ENCODE measurements at regions not wholly inside any gene's neighbourhood (a gene's known extent, or its start where the extent isn't known, plus 50 kb on each side); places are given as distances from the start of the nearest gene placed in this dataset.

DNA sequence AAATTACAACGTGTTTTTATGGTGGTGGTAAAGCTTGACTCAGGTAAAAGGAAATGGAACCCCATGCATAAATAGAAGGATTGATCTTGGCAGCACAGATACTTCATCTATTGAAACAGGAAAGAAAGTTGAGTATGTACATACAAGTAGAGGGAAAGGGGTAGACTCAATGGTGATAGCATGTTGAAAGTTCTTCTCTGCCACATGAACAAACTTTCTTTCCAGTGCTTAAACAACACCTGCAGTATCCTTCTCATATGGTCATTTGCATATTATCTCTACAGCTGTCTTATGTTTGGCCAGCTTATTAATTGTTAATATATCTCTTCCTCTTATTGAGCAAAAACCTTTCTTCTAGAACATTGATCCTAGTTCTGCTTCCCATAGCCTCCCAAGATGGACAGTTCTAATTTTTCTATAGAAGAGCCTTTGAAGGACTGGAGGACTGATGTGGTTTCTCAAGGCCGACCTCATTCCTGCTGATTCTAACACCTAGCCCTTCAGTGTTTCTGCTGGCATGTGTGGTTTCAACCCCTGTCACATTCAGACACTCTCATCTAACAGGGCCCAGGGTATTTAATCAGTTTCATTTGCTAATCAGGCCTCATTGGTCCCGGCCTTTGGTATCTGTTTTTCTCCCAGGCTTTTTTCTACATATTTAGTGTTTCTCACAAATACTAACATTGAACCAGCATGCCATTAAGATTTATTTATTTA lies 108.1 kb upstream of the SPRY1 start:
- DNase-seq = no peak

DNA sequence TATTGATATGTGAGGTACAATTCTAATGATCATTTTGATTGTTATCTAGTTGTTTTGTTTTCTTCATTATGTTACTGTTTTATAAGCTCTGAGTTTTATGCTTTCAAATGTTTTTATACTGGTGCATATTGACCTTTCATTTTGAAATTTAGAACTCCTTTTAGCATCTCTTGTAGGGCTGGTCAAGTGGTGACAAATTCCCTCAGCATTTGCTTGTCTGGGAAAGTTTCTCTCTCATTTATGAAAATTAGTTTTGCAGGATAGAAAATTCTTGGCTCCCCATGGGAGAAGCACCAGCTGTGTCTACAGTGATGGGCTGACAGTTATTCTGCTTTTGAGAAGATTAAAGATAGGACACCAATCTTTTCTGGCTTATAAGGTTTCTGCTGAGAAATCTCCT lies 105.3 kb upstream of the SPRY1 start:
- no peak for DNase-seq

DNA sequence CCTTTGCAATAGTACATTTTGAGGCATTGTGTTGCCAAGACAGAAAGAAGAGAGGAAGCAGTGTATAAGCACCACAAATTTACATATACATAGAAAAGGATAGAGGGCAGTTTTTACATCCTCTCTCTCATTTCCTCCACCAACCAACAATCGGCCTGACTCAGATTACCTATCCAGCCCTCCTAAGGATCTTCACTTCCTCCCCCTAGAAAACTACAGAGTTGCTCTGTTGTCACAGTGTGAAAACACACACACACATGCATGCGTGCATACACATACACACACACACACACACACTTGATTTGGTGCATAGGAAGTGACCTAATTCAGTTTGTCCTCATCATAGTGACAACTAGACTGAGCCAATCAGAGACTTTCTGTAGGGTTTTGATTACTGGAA lies 98.8 kb upstream of the SPRY1 start:
- no peak for DNase-seq

DNA sequence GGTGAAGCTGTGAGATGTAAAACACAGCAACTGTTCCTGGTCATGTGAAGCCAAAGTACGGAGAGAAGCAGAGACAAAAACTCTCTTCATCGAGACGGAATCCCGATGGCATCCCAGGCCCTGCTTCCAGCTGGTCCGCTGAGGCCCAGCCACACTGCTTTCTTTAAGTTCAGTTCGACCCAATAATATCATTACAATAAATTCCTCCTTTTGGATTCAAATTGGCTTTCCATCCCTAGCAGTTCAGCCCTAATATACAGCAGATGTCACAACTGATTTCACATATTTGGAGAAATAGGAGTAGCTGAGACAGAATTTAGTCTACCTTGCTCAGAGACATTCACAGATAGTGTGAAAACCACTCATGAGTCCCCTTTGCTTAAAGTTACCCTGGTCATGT lies 98.3 kb upstream of the SPRY1 start:
- DNase-seq = no peak

DNA sequence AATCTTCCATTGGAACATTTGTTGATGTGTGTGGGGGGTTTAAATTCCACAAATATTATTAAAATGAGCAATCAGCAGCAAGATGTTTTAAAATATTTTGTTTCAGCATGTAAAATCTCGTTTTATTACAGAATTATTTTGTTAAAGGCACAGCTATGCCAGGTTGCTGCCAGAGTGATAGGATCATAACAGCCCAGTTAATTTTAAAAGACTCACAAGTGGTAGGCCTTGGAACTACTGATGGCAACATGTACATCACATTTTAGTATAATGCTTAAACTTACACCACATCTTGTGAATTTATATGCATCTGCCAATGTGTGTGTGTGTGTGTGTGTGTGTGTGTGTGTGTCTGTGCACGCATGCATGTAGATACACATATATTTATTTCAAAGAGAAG lies 97.8 kb upstream of the SPRY1 start:
- no peak for DNase-seq

DNA sequence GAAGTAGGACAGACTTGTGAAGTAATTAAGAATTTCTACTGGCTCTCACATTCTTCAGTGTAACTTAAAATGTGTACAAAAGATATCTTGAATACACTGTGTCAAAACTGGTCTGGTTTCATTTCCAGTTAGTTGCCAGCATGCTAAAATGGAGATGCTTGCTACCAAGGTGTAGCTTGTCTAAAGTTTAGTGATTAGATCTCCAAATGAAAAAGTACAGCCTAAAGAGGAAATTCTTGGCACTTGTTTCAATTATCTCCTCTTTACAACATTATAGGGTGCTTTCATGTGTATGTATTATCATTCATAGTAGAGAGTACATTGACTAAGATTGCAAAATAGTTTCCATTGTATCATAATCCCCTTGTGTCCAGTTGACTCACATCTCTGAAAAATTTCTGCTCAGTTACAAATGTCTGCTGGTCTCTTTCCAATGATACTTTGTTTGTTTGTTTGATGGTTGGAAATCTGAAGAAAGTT lies 97.3 kb upstream of the SPRY1 start:
- DNase-seq = no peak

DNA sequence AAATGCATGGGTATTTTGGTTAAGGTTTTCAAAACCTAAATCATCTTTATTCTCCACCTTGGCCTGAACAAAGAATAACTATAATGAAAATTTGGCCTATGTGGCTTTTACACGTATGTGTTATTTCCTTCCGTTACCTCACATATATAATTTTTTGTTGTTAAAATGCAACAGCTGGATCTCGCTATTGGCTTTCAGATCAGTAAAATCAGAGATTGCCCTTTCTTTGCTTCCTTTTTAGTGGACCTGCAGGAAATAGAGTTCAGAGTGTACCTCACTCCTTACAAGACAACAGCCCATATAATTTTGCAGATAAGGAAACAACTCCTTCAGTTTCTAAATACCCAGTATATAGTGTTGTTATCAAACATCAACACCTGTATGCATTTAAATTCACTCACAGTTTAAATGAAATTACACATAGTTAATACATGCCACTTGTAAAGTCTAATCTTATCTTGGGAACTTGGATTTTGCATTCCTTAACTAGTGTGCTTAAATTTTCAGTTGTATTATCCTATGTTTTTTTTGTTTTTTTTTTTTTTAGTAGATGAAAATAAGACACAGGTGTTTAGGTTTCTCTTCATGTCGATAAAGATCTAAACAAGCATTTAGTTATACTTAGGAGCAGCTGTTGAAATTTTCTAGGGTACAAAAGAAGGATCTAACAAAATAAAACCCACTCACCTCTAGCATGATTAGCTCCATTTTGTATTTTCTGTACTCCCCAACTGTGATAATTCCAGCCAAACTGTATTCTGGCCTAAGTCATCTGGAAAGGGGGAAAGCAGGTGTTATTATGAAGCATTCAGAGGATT lies 96.2 kb upstream of the SPRY1 start:
- no peak for DNase-seq

DNA sequence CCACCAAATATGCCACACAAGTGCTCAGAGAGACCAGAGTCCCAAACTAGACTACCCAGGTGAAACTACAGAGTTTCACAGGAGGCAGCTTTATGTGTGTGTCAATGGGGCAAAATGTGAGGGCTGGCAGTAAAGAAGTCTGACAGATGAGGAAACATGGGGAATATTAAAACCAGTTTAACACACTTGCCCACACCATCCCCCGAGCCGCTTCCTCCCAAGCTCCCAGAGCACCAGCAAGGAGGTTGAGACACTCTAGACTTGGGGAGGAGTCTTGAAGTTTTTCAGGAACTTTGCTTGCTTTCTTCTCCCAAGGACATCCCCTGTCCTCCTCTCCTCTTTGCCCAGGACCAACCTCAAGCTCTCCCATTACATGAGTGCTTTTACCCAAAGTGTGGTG lies 94.7 kb upstream of the SPRY1 start:
- DNase-seq = no peak

DNA sequence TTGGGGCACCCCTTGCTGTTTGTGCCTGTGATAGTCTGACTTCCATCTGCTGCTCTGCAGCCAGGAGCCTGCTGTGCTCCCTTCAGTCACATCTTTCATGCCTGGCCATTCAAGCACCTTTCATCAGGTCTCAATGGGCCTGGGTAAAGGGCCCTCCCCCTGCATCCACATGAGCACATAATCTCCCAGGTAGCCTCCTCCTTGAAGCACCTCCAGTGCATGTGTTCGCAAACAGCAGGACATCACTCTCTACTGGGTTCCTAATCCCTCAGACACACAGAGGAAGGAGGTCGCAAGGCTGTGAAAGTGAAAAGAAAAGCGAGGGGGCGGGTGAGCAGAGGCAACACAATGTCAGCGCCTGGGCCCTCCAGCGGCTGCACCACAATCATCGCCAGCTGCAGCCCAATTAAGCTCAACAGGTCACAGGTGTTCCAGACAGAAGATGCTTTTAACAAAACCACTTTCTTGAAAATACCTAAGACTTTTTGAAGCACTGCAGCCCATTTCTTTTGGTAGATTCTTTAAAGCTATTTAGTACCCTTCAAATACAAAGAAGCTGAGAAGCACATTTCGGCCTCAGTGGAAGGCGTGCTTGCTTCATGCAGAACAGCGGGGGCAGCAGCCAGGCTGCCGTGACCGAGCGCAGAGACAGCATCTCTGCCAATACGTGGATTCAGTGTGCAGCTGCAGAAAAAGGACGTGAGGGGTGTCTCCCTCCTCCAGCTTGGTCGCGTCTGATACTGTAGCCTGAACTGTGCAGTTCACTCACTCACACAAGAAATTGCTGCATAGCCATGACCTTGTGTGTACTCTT lies 92.2 kb upstream of the SPRY1 start:
- no peak for DNase-seq

DNA sequence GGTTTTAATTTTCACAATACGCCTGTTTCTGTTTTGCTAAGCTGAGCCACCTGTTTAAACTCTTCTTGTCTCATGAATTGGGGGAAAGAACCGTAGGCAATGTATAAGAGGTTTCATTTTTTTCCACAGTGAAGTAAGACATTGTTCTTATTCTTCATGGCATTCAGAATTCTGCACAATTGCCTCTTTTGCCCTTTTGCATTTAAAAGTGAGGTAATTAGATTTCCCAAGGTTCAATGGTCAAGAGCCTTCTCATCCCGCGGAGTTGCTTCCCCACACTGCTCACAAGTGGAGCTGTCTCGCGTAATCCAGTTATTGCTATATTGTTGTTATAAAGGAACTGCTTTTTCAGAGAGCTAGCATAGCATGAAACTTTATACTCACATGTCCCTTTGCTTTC lies 90.9 kb upstream of the SPRY1 start:
- no peak for DNase-seq

DNA sequence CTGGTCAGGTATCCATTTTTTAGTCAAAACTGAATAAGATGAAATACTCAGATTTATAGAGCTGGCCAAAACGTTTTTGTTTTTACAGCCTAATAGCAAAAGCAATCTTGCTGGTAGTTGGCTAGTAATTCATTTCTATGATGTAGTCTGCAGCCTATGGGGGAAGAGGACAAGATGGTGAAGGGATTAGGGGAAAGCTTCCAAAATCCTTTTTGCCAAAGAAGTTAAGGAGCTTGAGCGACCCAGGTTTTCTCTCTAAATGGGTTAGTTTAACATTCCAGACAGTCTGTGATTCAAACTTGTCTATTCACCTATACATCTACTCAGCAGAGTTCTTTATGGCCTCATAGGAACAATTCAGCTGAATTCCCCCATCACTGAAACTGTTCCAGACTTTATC lies 89.8 kb upstream of the SPRY1 start:
- no peak for DNase-seq

DNA sequence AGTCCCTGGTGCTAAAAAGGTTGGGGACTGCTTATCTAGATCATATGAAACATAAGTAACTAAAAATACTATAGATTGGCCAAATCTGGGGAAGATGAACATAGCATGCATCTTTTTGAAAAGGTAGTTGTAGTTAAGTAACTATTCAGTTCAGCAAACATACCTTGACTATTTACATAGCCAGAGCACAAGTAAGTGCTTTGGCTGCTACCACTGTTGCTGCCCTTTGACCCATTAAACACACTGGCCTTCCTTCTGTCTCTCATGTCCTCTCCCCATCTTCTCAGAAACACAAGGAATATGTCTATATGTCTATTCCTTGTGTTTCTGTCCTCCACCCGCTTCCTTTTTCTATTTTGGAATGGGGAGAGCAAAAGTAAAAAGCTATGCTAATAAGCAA lies 87.9 kb upstream of the SPRY1 start:
- DNase-seq = no peak

DNA sequence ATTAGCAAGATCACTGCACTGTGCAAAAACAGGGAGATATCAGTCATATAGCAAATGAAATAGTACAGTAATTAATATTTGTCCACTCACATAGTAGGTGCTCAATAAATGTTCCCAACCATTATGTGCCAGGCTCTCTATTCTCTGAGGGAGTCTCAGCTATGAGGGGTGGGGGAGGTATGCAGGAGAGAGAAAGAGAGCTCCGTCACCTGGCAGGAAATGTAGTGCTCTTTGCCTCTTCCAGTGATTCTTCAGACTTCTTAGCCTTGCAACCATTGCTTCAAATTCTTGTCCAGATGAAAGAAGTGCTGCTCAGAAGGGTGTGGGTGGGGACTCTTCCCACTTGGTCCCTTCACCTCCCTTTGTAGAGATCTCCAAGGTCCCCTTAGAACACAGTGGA lies 84.5 kb upstream of the SPRY1 start:
- DNase-seq = no peak

DNA sequence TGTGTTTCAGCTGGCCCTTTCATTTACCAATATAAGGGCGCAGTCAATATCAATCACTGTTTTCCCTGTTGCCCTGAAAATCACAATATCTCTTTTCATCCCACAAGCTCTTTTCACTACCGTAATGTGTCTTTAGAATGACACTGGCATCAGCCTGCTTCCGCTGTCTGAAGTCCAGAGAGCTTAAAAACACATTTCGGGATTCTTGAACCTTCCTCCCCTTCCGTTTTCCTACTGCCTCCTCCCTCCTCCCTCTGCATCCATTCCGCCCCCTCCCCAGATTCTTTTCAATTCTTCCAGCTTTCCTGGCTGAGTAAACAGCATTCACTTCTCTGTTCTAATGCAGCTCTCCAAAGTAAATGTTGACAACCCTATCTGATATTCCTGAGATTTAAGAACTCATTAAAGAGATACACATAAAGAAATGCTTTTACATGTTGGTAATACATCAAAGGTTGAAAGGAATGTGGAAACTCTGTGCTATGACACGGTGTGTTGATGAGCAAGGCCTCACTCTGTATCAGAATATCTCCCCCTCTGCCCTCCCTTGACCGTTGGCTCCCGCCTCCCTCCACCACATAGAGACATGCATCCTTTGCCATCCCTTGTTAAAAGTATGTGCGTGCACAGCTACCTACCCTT lies 83.5 kb upstream of the SPRY1 start:
- DNase-seq = no peak

DNA sequence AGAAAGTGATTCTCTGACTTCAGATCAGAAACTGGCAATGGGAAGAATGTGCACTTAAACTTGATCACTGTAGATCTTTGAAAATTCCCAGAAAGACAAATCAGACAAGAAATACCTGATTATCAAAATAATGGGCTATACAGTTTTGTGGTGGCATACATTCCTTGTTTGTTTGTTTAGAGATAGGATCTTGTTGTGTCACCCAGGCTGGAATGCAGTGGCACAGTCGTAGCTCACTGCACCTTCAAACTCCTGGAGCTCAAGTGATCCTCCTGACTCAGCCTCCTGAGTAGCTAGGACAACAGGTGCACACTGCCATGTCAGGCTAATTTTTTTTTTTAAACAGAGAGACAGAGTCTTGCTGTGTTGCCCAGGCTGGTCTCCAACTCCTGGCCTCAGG lies 81.0 kb upstream of the SPRY1 start:
- DNase-seq = no peak

DNA sequence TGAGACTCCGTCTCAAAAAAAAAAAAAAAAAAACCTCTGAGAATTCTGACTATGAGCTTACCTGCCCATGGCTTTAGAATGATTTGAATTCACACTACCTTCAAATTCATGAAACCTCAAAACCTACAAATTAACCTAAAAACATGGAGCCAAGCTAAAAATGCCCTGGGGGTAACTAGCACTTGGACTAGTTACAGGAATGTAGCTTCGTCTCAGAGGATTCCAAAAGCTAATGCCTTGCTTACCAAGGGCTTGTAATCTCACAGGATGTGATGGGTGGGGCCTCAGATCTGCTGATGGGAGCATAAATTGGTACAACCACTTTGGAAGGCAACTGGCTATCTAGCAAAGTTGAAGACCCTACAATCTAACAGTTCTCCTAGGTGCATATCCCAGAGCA lies 79.4 kb upstream of the SPRY1 start:
- no peak for DNase-seq

DNA sequence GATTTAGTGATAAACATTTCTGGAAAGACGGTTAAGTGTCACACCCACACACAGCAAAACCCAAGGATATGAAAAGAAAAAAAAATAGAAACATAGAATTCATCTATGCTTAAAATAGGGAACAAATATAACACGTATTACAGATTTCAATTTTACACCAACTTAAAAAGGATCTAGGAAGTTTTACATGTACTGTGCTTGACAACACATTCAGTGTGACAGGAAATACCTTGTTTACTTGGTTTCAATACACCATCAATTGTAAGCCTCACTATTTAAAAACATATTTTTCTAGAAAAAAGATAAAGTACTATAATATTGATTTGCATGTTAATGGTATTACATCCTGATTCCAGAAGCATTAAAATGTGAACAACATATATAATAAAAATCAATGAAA lies 77.0 kb upstream of the SPRY1 start:
- no peak for DNase-seq

DNA sequence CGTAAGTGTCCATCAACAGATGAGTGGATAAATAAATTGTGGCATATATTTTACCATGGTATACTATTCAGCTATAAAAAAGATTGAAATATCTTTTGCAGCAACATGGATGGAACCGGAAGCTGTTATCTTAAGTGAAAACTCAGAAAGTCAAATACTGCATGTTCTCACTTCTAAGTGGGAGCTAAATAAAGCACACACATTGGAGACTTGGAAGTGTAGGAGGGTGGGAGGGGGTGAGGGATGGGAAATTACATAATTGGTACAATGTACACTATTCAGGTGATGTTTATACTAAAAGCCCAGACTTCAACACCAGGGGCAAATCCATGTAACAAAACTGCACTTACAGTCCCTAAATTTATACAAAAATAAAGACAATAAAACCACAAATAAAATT lies 72.6 kb upstream of the SPRY1 start:
- no peak for DNase-seq

DNA sequence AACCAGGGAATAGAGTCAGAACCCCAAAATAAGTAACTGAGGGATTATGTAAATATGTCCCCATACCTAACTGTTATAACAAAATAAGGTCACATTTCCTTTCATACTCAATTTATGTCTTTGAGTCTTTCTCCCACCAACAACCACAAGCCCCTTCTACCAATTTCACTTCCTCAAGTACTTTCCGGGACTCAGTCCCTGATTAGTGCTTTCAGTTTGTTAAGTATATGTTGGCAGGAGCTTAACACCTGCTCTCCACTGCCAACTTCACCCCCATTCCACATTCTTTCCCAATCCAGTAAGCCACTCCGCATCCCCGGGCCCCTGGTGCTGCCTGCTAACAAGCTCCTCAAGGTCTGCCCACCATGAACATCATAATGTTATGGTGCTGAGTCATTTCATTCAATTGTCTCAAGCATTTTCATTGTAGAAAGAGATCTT lies 71.3 kb upstream of the SPRY1 start:
- DNase-seq = no peak

DNA sequence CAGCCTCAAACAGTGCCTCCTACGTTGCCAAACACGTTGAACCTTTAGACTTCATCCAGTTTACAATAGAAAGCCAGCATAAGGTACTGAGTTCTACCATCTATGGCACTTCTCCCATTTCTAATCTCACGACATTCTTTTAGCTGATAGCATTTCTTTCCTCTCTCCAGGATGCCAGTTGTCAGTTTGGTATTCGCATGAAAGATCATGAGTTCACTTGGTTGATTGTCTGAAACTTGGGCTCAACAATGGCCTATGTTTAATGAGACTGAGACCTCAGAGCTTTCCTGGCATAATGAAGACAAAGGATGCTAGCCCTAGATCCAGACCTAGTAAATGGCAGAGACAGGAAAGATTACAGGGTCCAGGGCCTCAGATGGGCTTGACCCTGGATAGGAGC lies 69.2 kb upstream of the SPRY1 start:
- no peak for DNase-seq

DNA sequence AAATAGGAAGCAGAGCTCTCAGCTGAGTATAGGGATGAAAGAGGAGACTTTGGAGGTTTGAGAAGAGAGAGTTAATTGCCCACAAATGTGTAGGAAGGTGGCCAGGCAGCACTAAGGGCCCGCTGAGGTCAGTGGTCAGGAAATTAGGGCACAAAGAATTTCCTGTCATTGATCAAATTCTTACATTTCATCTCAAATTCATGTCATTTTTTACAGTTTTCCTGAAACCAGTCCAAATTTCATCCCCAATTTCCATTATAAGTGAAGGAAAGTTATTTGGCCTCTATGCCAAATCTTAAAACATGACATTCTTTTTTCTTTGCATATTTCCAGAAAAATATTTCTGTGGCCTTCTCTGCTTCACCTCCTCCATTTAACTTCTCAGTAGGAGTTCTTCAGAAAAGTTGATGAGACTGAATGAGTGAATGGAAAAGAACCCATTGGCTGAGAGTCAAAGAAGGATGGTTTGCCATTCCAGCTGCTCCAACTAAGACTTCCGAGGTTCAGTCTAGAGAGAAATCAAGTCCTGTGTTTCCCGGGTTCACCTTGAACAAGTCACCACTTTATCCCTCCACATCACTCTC lies 68.7 kb upstream of the SPRY1 start:
- no peak for DNase-seq

DNA sequence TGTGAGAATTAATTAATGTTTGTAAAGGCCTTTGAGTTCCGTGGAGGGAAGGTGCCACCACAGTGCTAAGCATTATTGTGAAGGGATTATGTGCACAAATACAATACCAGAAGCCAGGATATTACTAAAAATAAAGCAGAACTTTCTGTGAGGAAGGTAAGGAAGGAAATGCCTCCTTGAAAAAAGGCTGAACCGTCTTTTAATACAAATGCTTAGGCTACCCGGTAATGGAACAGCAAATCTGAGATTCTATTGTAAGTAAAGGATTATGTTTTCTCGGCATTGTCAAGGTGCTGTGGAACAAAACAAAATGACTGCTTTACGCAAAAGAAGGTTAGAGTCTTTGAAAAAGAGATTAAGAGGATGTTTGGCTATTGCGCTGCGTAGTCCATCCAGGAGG lies 57.9 kb upstream of the SPRY1 start:
- DNase-seq = no peak

Measured in CD4-positive, alpha-beta T cell treated with Interferon gamma for 1 hour (primary cell).